NCI-H82 treated with DMSO at 0.1 percent for 48 hours (cell line): ENCODE measurements at regions not wholly inside any gene's neighbourhood (a gene's known extent, or its start where the extent isn't known, plus 50 kb on each side); places are given as distances from the start of the nearest gene placed in this dataset.
"Not testable (repeated sequence)": the region's sequence is repeated elsewhere in the genome, so short reads cannot be mapped to it uniquely, and the experiment has no call there.

Source experiments
- DNase-seq: peaks from one replicate; lab custom pipeline; 2025; ENCODE audit not compliant: unreplicated experiment; lab: John Stamatoyannopoulos, UW

- no peak for DNase-seq
Measured at GRCh38 chr3:124354150-124354549, 362.2 kb upstream of the ROPN1 start.

GRCh38 chr3:124358156-124358555, 366.2 kb upstream of the ROPN1 start:
- no peak for DNase-seq

GRCh38 chr3:124360155-124360554, 368.2 kb upstream of the ROPN1 start:
- DNase-seq = no peak

GRCh38 chr3:124360563-124360962, 368.6 kb upstream of the ROPN1 start:
- no peak for DNase-seq

- DNase-seq = no peak
Measured at GRCh38 chr3:124361566-124361965, 368.7 kb upstream of the UMPS start.

- DNase-seq = no peak
Measured at GRCh38 chr3:124362455-124362854, 367.8 kb upstream of the UMPS start.

GRCh38 chr3:124363476-124363875, 366.8 kb upstream of the UMPS start:
- no peak for DNase-seq

- DNase-seq = peak; percentile 95
Measured at GRCh38 chr3:124364317-124365020, 365.8 kb upstream of the UMPS start.

GRCh38 chr3:124366655-124367054, 363.6 kb upstream of the UMPS start:
- DNase-seq = not testable (repeated sequence)

- DNase-seq = no peak
Measured at GRCh38 chr3:124372775-124373174, 357.5 kb upstream of the UMPS start.

- DNase-seq = no peak
Measured at GRCh38 chr3:124373524-124373923, 356.7 kb upstream of the UMPS start.

- no peak for DNase-seq
Measured at GRCh38 chr3:124374583-124374982, 355.7 kb upstream of the UMPS start.

- no peak for DNase-seq
Measured at GRCh38 chr3:124381575-124382333, 348.5 kb upstream of the UMPS start.

GRCh38 chr3:124383051-124383450, 347.2 kb upstream of the UMPS start:
- DNase-seq = no peak

- no peak for DNase-seq
Measured at GRCh38 chr3:124383846-124384466, 346.3 kb upstream of the UMPS start.

- DNase-seq = no peak
Measured at GRCh38 chr3:124384527-124384926, 345.7 kb upstream of the UMPS start.

GRCh38 chr3:124385996-124386395, 344.3 kb upstream of the UMPS start:
- peak; percentile 37 for DNase-seq

GRCh38 chr3:124386996-124387595, 343.2 kb upstream of the UMPS start:
- DNase-seq = no peak

- no peak for DNase-seq
Measured at GRCh38 chr3:124391774-124392173, 338.5 kb upstream of the UMPS start.

- DNase-seq = no peak
Measured at GRCh38 chr3:124393340-124393739, 336.9 kb upstream of the UMPS start.

GRCh38 chr3:124395162-124395561, 335.1 kb upstream of the UMPS start:
- no peak for DNase-seq
